ENCODE measurements at regions not wholly inside any gene's neighbourhood (a gene's known extent, or its start where the extent isn't known, plus 50 kb on each side); places are given as distances from the start of the nearest gene placed in this dataset.
"Not testable (repeated sequence)": the region's sequence is repeated elsewhere in the genome, so short reads cannot be mapped to it uniquely, and the experiment has no call there.

DNA sequence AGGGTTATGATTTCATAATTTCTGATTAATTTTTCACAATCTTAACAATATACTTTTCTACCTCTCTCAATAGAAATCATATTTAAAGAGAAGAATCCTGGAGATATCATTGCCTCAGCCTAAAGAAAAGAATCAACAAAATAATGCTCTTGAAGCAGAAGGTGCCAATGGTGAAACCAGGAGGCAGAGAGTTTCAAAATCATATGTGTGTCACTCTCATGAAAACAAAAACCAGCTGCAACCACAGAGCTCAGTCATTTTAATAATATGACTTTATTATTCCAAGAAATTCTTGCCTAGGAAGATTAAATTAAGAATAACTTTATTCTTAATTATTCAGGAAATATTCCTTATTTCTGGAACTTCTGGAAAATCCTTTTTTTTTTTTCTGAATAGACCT lies 266.8 kb upstream of the ACTBL2 start:
- in situ Hi-C loops (cut with MboI; ENCODE audit: low sequenced_read_pairs), result no loop called here
- Histone ChIP-seq H3K4me1 (no peaks in the 10 kb centered on the region), H3K36me3 (replicated peaks) (no peaks in the 10 kb centered on the region), H3K27me3 (ENCODE audit: low read depth) (no peaks in the 10 kb centered on the region), H3K4me3 (no peak overlapping the region), H3K9me3 (no peaks in the 10 kb centered on the region)
- DNase-seq (ENCODE audit: low spot score in 2 of 2), result no peak

DNA sequence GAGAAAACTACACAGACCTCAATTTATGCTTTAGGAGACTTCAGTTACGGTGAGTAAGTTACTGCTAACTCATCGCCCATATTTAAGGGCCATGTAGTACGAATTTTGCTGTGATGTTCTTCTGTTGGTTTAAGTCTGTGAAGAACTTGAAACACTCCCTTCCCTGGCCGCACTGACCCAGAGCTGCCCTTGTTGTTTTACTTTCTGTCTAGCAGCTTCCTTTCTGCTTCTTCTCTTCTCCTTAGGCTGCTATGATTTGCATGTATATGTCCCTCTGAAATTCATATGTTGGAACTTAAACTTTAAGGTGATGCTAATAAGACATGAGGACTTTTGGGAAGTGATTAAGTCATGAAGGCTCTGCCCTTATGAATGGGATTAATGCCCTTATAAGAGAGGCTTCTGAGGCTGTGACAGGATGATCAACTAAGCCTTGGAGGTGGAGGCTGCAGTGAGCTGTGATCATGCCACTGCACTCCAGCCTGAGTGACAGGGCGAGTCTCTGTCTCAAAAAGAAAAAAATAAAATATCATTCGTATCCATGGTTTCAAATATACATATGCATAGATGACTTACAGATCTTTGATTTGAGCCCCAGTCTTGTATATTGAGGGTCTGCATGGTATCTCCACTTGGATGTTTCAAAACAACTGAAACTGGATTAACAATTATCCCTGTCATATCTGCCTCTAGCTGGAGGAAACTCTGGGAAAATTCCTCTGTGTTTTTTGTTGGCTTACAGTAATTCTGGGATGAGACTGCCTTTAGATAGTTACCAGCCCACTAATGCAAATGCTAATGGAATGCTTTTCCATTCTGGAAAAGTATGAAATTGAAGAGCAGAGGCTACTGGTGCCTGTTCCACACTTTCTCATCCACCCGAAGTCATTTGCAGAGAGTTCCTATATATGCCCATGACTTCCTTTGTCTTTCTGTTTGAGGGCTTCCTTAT lies 263.4 kb upstream of the ACTBL2 start:
- DNase-seq (ENCODE audit: low spot score in 2 of 2), result no peak
- in situ Hi-C loops (cut with MboI; ENCODE audit: low sequenced_read_pairs), result no loop called here
- Histone ChIP-seq H3K9me3 (no peaks in the 10 kb centered on the region), H3K4me3 (no peak overlapping the region), H3K27me3 (ENCODE audit: low read depth) (no peaks in the 10 kb centered on the region), H3K4me1 (no peaks in the 10 kb centered on the region), H3K36me3 (replicated peaks) (no peaks in the 10 kb centered on the region)

DNA sequence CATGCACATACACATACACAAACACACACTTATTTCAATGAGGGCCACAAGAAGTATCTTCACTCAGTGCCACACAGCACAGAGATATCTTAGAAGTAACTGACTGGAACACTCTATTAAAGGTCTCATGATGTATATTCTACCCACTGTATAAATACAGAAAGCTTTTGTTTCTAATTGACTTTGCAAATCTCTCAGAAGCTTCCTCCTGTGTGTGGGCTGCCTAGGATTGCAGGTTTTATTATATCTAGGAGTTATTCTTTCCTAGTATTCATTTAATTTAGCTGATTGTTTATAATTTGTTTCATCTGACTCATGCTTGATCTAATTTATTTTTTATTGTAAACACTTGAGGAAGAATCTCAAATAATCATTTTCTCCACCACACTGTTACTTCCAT lies 262.4 kb upstream of the ACTBL2 start:
- Histone ChIP-seq H3K27me3 (ENCODE audit: low read depth) (no peaks in the 10 kb centered on the region), H3K9me3 (no peaks in the 10 kb centered on the region), H3K4me3 (no peak overlapping the region), H3K36me3 (replicated peaks) (no peaks in the 10 kb centered on the region), H3K4me1 (no peaks in the 10 kb centered on the region)
- in situ Hi-C loops (cut with MboI; ENCODE audit: low sequenced_read_pairs), result no loop called here
- DNase-seq (ENCODE audit: low spot score in 2 of 2), result no peak

DNA sequence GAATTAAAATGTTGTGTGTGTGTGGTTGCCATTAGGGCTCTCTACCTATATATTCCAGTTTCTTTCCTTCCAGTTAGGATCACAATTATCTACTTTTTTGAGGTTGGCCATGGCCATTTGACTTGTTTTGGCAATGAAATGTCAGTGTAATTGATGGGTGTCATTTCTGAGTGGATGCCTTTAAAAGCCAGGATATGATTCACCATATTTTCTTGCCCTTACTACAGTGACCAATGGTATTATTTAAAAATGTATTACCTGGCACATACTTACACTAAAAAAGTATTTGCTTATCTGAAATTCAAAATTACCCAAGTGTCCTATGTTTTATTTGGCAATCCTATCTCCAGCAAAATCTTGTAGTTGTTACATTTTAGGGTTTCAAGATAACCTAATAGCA lies 258.7 kb upstream of the ACTBL2 start:
- Histone ChIP-seq H3K4me1 (no peaks in the 10 kb centered on the region), H3K27me3 (ENCODE audit: low read depth) (no peaks in the 10 kb centered on the region), H3K36me3 (replicated peaks) (no peaks in the 10 kb centered on the region), H3K4me3 (no peak overlapping the region), H3K9me3 (no peaks in the 10 kb centered on the region)
- no peak for DNase-seq (ENCODE audit: low spot score in 2 of 2)
- in situ Hi-C loops (cut with MboI; ENCODE audit: low sequenced_read_pairs), result no loop called here

DNA sequence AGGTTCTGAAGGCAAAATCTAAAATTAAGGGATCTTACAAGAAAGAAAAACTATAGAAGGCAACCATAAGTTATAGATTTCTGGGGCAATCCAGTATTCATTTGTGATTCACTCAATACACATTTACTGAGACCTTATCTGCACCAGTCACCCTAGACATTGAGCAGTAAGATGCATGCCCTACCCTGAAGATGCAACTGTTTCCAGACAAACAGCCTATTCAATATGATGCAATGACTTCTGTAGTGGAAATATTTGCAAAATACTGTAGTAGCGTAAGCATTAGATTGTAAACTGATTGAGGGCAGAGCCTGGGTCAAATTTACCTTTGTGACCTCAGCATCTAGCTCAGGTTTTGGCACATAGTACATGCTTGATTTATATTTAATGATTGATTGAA lies 256.2 kb upstream of the ACTBL2 start:
- Histone ChIP-seq H3K4me1 (no peaks in the 10 kb centered on the region), H3K4me3 (no peak overlapping the region), H3K36me3 (replicated peaks) (no peaks in the 10 kb centered on the region), H3K27me3 (ENCODE audit: low read depth) (no peaks in the 10 kb centered on the region), H3K9me3 (no peaks in the 10 kb centered on the region)
- DNase-seq (ENCODE audit: low spot score in 2 of 2), result no peak
- in situ Hi-C loops (cut with MboI; ENCODE audit: low sequenced_read_pairs), result no loop called here

DNA sequence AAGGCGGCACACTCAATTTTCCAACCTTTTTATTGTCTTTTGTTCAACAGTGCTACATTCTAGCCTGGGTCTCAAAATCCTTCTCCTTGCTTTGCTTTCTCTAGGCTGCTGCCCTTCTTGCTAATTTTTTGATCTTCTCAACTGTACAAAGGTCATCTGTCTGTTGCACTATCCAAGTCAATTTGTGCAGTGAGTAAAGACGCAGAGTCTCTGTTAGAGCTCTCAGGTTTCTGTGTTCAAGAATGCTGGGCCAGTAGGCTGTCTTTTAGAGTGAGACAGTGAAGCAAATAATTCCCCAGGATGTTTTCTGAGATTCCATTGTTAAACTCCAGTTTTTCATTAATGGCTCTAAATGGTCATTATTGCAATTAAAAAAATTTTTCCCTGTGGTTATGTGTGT lies 255.7 kb upstream of the ACTBL2 start:
- H3K4me1 ChIP-seq, result no peaks in the 10 kb centered on the region
- no peak for DNase-seq (ENCODE audit: low spot score in 2 of 2)

DNA sequence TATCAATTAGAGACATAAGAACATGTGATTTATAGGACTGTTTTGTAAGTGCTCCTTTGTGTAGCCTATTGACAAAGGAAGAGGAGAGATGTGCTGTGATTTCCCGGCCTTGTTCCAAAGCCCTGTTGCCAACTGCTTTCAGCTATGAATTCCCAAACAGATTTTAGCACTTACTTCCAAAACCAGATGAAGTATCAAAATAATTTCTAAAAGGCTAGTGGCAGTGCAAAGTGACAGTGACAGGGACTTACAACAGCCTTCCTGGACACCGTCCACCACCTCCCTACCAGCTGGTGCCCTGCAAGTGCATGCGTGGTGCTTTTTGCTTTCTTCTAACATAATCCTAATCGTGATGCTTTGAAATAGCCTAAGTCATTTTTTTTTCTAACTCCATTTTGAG lies 254.1 kb upstream of the ACTBL2 start:
- Histone ChIP-seq H3K4me3 (no peak overlapping the region), H3K4me1 (no peaks in the 10 kb centered on the region)
- in situ Hi-C loops (cut with MboI; ENCODE audit: low sequenced_read_pairs), result no loop called here

More for the DNA sequence above, 255.7 kb upstream of the ACTBL2 start:
- no peaks in the 10 kb centered on the region for H3K36me3 ChIP-seq (replicated peaks)
- no peak overlapping the region for H3K4me3 ChIP-seq
- H3K9me3 ChIP-seq, result no peaks in the 10 kb centered on the region
- in situ Hi-C loops (cut with MboI; ENCODE audit: low sequenced_read_pairs), result no loop called here
- no peaks in the 10 kb centered on the region for H3K27me3 ChIP-seq (ENCODE audit: low read depth)

DNA sequence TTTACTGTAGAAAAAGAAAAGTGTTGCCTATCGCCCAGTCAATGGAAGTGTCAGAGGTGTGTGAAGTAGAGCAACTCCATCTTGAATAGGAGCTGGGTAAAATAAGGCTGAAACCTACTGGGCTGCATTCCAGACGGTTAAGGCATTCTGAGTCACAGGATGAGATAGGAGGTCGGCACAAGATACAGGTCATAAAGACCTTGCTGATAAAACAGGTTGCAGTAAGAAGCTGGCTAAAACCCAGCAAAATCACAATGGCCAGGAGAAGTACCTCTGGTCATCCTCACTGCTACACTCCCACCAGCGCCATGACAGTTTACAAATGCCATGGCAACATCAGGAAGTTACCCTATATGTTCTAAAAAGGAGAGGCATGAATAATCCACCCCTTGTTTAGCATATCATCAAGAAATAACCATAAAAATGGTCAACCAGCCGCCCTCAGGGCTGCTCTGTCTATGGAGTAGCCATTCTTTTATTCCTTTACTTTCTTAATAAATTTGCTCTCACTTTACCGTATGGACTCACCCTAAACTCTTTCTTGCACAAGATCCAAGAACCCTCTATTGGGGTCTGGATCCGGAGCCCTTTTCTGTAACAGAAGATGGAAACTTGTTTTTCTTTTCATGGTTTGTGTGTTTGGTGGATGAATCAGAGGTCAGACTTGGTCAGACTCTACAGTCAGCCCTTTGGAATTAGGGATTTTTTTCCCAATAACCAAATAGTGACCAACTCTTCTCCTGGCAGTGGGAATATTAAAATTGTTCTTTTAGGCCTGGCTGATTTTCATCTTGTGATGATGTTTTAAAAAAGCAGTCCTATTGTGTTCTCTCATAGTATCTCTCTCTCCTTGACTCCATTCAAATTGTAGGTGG lies 252.9 kb upstream of the ACTBL2 start:
- DNase-seq (ENCODE audit: low spot score in 2 of 2); H3K4me3 ChIP-seq; H3K27me3 ChIP-seq (ENCODE audit: low read depth); H3K36me3 ChIP-seq (replicated peaks); H3K9me3 ChIP-seq; in situ Hi-C loops (cut with MboI; ENCODE audit: low sequenced_read_pairs); H3K4me1 ChIP-seq: not testable (repeated sequence)

More for the DNA sequence above, 254.1 kb upstream of the ACTBL2 start:
- no peaks in the 10 kb centered on the region for H3K27me3 ChIP-seq (ENCODE audit: low read depth)
- no peak for DNase-seq (ENCODE audit: low spot score in 2 of 2)
- no peaks in the 10 kb centered on the region for H3K9me3 ChIP-seq
- H3K36me3 ChIP-seq (replicated peaks), result no peaks in the 10 kb centered on the region

DNA sequence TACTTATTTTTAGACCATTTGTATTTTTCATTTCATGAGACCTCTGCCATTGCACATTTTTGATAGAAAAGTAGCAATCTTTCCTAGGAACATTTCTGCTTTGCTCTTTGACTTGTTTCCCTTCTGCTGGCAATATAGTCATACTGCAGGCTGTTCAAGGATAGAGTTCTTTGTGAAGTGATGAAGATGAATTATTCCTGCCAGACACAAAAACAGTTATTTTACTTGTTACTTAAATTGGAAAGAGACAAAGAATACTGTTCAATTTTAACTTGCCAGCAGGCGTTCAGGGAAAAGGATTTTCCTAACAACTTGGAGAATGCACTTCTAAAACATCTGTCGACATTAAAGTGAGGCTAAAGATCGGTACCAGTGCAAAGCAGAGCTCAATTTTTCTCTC lies 251.7 kb upstream of the ACTBL2 start:
- no peak for DNase-seq (ENCODE audit: low spot score in 2 of 2)
- Histone ChIP-seq H3K4me3 (no peak overlapping the region), H3K9me3 (no peaks in the 10 kb centered on the region), H3K27me3 (ENCODE audit: low read depth) (no peaks in the 10 kb centered on the region), H3K4me1 (no peaks in the 10 kb centered on the region), H3K36me3 (replicated peaks) (no peaks in the 10 kb centered on the region)
- in situ Hi-C loops (cut with MboI; ENCODE audit: low sequenced_read_pairs), result no loop called here

DNA sequence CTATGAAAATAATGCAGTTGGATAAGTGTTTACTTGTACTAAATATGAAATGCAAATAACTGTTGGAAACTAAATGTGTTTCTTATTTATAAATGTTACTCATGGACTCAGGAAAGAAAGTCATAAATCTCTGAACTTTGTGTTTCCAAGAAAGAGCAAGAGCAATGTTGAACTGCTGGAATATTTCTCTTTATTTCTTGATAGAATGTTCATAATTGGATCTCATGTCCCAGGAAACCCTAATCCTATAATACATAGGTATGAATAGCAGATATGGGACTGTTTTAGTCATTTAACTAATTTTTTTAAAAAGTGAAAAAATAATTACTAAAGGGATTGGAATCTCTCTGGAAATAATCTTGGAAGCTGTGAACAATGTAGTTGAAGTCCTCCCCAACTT lies 245.0 kb upstream of the ACTBL2 start:
- no peaks in the 10 kb centered on the region for H3K36me3 ChIP-seq (replicated peaks)
- in situ Hi-C loops (cut with MboI; ENCODE audit: low sequenced_read_pairs), result no loop called here
- H3K27me3 ChIP-seq (ENCODE audit: low read depth), result no peaks in the 10 kb centered on the region
- no peaks in the 10 kb centered on the region for H3K4me1 ChIP-seq
- H3K4me3 ChIP-seq, result no peak overlapping the region
- H3K9me3 ChIP-seq, result no peaks in the 10 kb centered on the region
- no peak for DNase-seq (ENCODE audit: low spot score in 2 of 2)

DNA sequence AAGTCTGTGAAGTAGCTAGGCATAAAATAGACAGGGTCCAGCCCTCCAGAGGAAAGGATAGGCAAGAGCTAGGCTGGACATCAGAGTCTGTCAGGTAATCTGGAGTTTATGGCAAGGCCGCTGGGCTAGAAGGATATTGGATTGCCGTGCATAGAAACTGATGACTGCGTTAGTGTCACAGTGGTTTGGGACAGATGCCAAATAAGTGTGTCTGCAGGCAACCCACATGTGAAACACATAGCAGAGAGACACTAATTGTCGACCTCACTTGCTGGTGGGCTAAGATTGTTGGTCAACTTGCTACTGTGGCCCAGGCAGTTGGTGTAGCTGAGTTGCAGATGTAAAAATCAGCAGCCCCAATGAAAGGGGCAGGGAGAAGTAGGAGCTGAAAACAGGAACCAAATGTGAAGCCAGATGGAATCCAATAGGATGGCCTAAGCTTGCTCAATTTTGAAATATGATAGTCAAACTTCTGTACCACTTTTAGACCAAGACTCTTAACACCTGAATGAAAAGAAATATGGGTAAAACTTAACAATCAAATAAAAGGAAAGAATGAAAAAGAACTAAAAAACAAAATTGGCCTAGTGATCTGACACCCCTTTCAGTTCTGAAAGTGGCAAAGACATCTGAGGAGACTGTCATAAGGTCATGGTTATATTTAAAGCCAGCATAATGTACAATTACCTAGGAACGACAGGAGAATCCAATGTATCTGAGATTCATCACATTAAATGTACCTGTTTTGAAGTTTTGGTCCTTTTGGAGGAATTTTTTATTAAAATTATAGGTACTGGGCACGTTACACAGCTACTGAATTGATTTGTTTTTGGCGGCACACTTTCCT lies 243.3 kb upstream of the ACTBL2 start:
- in situ Hi-C loops (cut with MboI; ENCODE audit: low sequenced_read_pairs), result no loop called here
- no peaks in the 10 kb centered on the region for H3K36me3 ChIP-seq (replicated peaks)
- H3K4me3 ChIP-seq, result no peak overlapping the region
- no peaks in the 10 kb centered on the region for H3K9me3 ChIP-seq
- no peak for DNase-seq (ENCODE audit: low spot score in 2 of 2)
- H3K27me3 ChIP-seq (ENCODE audit: low read depth), result no peaks in the 10 kb centered on the region
- no peaks in the 10 kb centered on the region for H3K4me1 ChIP-seq

DNA sequence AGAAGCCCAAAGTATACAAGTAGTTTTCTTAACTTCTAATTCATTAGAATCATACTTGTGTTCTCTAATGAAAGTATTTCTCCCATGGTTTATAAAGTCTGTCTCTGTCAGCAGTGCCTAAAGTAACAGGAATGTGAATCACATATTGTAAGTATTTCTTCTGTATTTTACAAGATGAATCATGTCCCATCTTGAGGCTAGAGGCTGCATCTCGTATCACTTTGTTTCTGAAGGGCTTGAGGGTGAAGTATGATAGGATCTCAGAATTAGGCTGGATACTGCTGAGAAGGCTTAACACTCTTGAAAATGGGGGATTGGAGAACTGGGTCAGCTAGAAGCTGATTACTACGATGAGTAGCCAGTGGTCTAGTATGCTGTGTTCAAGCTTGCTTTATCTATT lies 242.2 kb upstream of the ACTBL2 start:
- Histone ChIP-seq H3K27me3 (ENCODE audit: low read depth) (no peaks in the 10 kb centered on the region), H3K4me1 (no peaks in the 10 kb centered on the region), H3K9me3 (no peaks in the 10 kb centered on the region), H3K4me3 (no peak overlapping the region), H3K36me3 (replicated peaks) (no peaks in the 10 kb centered on the region)
- no peak for DNase-seq (ENCODE audit: low spot score in 2 of 2)
- in situ Hi-C loops (cut with MboI; ENCODE audit: low sequenced_read_pairs), result no loop called here

DNA sequence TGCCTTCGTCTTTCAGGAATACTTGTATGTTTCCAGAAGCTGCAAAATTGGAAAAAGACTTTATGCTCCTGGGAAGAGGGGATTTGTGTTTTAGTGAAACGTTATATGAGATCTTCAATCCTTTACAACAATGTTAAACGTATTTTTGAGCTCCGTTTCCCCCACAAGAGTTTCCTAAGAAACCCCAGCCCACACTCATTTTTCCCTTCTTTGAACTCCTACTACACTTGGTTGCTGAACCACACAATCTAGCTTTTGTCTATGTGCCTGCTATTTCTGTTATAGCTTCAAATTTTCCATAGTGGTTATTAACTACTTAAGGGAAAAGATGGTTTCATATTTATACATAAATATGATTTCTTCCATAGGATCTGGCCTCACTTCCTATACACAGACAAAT lies 238.6 kb upstream of the ACTBL2 start:
- no peak for DNase-seq (ENCODE audit: low spot score in 2 of 2)
- Histone ChIP-seq H3K9me3 (no peaks in the 10 kb centered on the region), H3K4me3 (no peak overlapping the region), H3K4me1 (no peaks in the 10 kb centered on the region), H3K27me3 (ENCODE audit: low read depth) (no peaks in the 10 kb centered on the region), H3K36me3 (replicated peaks) (no peaks in the 10 kb centered on the region)
- in situ Hi-C loops (cut with MboI; ENCODE audit: low sequenced_read_pairs), result no loop called here

All from HAP-1 (cell line).